GM13976 (cell line): ENCODE measurements at regions not wholly inside any gene's neighbourhood (a gene's known extent, or its start where the extent isn't known, plus 50 kb on each side); places are given as distances from the start of the nearest gene placed in this dataset.
A peak's percentile ranks its signal among the peaks of the same experiment; 100 is the strongest.
"Not testable (repeated sequence)": the region's sequence is repeated elsewhere in the genome, so short reads cannot be mapped to it uniquely, and the experiment has no call there.

ENCODE experiments used
- DNase-seq: peaks from one replicate; pipeline ENCODE4 v3.0.0; 2012; ENCODE audit warnings: low spot score
- CTCF ChIP-seq: IDR thresholded peaks from 2 replicates; pipeline ENCODE4 v1.5.1; 2012; ENCODE audit warnings: borderline replicate concordance, mild to moderate bottlenecking; ENCODE audit not compliant: insufficient read depth; ENCODE audit errors: extremely low read depth, missing control alignments, control extremely low read depth
- in situ Hi-C: fragments of 300-500 bp; cut with MboI; formaldehyde crosslinking; loops from one replicate; pipeline ENCODE4 v1.12.0; 2022; ENCODE audit warnings: low sequenced_read_pairs, mixed read lengths, inconsistent platforms; ENCODE audit not compliant: unreplicated experiment

- no peak for DNase-seq
- in situ Hi-C loops, result no loop called here
- no peak for TF ChIP-seq CTCF
Measured at GRCh38 chr6:14888575-14889000, 357.3 kb upstream of the JARID2 start.

- in situ Hi-C loops, result no loop called here
- no peak for DNase-seq
- no peak for TF ChIP-seq CTCF
Measured at GRCh38 chr6:14889188-14889587, 356.7 kb upstream of the JARID2 start.

GRCh38 chr6:14889611-14890593, 356.0 kb upstream of the JARID2 start:
- no peak for DNase-seq
- in situ Hi-C loops, result no loop called here
- no peak for TF ChIP-seq CTCF

- in situ Hi-C loops, DNase-seq: not testable (repeated sequence)
Measured at GRCh38 chr6:14891820-14892375, 354.0 kb upstream of the JARID2 start.

GRCh38 chr6:14894105-14894504, 351.8 kb upstream of the JARID2 start:
- in situ Hi-C loops, result no loop called here
- DNase-seq, result no peak
- TF ChIP-seq CTCF, result no peak

- DNase-seq, result no peak
- in situ Hi-C loops, result no loop called here
- no peak for TF ChIP-seq CTCF
Measured at GRCh38 chr6:14896475-14896874, 349.4 kb upstream of the JARID2 start.

- peak; percentile 38 for DNase-seq
- no peak for TF ChIP-seq CTCF
- in situ Hi-C loops, result no loop called here
Measured at GRCh38 chr6:14897831-14898230, 348.0 kb upstream of the JARID2 start.

- DNase-seq, in situ Hi-C loops: not testable (repeated sequence)
Measured at GRCh38 chr6:14899441-14899840, 346.4 kb upstream of the JARID2 start.
